ENCODE measurements at regions not wholly inside any gene's neighbourhood (a gene's known extent, or its start where the extent isn't known, plus 50 kb on each side); places are given as distances from the start of the nearest gene placed in this dataset.
A peak's percentile ranks its signal among the peaks of the same experiment; 100 is the strongest.
"Not testable (repeated sequence)": the region's sequence is repeated elsewhere in the genome, so short reads cannot be mapped to it uniquely, and the experiment has no call there.

DNA sequence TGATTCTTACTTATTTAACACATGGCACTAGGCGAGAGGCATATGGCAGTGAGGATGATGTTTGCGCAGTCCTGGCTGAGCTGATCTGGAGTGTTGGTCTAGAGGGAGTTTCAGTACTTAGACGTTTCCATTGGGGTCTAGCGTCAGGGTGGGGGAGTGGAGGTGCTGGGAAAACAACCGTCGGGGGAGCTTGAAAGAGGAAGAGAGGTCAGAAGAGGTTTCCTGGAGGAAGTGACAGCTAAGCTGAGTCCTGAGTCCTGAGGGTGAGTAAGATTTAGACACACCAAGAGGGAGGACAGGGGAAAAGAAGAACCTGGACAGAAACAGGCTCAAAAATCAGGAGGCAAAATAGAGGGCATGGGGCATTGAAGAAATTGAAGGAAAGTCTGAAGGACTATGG, 81.4 kb downstream of the ALOX5AP start:
- no peak for DNase-seq

- peak; percentile 87 for DNase-seq
Measured at GRCh38 chr13:30818323-30818960, 83.1 kb downstream of the ALOX5AP start.

DNA sequence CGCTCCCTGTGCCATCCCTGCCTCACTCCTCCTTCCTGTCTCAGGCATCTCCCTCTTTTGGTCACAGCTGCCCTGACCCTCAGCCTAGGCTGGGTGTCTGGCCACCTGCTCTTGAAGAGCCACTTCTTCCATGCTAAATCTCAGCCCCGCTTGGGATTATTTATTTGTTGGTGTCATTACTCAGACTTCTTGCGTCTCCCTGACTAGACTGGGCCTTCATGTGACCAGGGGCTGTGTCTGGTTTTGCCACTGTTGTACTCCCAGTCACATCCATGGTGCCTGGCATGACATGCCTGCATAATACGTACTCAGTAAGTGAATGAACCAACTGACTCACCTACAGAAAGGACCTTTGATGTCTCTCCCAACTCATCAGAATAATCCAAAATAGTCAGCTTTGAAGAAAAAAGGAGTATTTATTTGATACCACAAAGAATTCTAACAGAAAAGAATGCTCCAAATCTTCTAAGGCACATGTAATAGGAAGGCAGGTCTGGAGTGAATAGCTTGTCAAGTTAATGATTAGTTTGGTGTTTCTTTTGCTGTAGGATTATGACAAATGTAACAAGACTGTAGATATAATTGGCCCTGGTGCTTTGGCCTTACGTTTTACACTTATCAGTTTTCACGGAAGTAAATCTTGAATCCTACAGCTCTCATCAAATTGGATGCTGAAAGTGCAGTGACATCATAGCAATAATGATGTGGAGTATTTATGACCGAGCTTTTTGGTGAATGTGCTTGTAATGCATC, 84.0 kb downstream of the ALOX5AP start:
- DNase-seq: no peak

GRCh38 chr13:30821421-30821820, 84.7 kb upstream of the MEDAG start:
- no peak for DNase-seq

- no peak for DNase-seq
Measured at GRCh38 chr13:30824651-30825050, 81.4 kb upstream of the MEDAG start.

GRCh38 chr13:30826911-30827577, 79.0 kb upstream of the MEDAG start:
- DNase-seq: no peak

- DNase-seq: no peak
Measured at GRCh38 chr13:30827578-30827925, 78.5 kb upstream of the MEDAG start.

DNA sequence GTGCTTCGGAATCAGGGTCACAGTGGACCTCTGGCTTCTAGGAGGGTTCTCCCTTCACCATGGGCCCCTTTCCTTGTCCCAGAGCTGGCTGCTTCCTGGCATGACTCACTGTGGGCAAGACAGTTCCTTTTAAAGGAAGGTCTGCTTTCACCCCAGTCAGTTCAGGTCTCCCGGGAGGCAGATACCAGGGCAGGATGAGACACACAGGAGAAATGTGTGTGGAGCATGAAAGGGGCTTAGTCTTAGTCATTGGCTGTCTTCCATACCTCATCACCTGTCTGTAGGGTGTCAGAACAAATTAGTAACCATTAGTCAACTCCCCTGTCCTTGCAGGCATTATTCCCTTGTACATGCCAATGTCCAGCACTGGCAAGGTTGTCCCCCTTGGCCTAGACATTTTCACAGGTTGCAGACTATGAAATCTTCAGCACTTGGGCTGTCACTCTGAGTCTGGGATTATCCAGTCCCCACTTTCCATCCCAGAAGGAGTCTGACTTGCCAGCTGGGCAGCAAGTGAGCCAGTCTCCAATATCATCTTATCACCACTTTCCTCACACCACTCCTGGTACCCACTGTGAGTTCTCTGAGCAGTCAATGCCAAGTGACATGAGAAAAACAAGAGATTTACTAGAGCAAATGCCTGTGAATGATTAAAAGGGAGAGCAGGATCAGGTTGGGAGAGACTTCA, 76.8 kb upstream of the MEDAG start:
- peak; percentile 84 for DNase-seq

GRCh38 chr13:30829833-30830637, 76.0 kb upstream of the MEDAG start:
- no peak for DNase-seq

- no peak for DNase-seq
Measured at GRCh38 chr13:30830638-30830965, 75.5 kb upstream of the MEDAG start.

GRCh38 chr13:30831515-30831914, 74.6 kb upstream of the MEDAG start:
- DNase-seq: no peak

GRCh38 chr13:30832377-30832776, 73.7 kb upstream of the MEDAG start:
- DNase-seq: no peak

DNA sequence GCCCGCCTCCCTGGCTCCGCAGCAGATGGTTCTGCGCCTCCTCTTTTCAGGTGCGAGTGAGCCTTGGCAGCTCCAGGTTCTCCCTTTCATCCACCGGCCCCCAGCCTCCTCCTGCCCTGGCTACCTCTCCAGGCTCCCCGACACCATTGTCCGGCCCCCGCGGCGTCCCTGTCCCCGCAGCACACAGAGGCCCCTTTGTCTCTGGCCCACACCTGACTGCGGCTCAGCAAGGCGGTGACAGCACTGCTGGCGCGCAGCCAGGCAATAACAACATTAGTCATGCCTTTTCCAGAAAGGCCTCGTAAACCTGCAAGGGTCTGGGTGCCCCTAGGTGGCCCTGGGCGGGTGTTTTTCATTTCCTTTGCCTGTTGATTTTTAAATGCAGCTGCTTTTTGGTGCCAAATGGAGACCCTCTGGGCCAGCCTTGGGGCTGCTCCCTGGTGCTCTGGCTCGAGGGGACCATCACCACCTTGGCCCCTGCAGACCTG, 73.2 kb upstream of the MEDAG start:
- DNase-seq: no peak

DNA sequence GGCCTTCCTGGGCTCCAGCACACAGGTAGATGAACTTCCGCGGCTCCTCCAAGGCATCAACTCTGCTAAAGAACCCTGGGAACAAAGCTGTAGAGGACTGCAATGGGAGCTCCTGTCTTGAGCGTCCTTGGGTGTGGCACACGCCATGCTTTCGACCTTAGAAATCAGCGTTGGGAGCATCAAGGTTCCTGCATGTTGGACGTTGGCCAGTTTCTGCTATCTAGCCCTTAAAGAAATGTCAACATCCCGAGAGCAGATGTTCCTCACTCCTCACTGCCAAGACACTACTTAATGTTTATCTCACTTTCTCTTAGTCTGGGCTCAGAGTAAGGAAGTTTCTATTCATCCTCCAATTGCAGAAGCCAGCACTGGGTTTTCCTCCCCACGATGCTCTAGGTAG, 70.6 kb upstream of the MEDAG start:
- no peak for DNase-seq

DNA sequence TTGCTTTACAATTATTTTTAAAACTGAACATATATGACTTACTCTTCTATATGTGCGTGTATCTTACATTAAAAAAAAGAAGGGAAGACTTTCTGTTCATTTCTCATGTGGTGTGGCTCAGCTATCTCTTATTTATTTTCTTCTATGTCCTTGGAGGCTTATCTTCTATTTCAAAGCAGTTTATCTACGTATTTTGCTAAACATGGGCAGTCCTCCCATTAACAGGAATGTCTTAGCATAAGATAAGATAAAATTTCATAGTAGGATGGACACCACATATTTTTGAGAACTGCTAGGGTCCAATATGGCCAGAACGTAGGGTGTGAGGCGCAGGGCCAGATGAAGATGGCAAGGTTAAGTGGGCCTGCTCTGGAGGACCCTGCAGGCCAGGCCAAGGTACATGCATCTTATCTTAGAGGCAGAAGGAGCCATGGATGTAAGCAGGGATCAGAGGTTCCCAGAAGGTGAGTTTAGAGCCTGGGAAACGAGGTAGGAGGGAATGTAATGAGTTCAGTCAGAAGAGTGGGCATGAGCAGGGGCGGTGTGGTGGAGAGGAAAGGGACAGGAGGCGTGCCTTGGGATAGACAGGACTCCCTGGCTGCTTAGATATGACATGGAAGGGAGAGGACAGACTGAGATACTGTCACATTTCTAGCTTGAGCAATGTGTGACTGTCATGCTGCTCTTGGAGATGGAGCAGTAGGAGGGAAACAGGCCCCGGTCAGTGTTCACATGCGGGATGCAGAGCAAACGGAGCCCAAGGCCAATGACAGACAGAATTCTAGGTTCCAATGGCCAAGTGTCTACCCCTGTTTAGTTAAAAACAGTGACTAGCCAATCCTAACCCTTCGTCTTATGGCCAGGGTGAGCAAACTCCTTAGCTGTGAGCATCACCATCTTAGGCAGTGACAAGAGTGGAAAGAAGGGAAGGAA, 68.6 kb upstream of the MEDAG start:
- DNase-seq: no peak

GRCh38 chr13:30839636-30840035, 66.4 kb upstream of the MEDAG start:
- not testable (repeated sequence) for DNase-seq

GRCh38 chr13:30840515-30840914, 65.6 kb upstream of the MEDAG start:
- no peak for DNase-seq

- DNase-seq: no peak
Measured at GRCh38 chr13:30841154-30841553, 64.9 kb upstream of the MEDAG start.

GRCh38 chr13:30843548-30843947, 62.5 kb upstream of the MEDAG start:
- no peak for DNase-seq

GRCh38 chr13:30844548-30845296, 61.3 kb upstream of the MEDAG start:
- DNase-seq: no peak

Data from fibroblast of skin of scalp (primary cell).